Right lobe of liver (tissue), 4 donors: ENCODE measurements at regions not wholly inside any gene's neighbourhood (a gene's known extent, or its start where the extent isn't known, plus 50 kb on each side); places are given as distances from the start of the nearest gene placed in this dataset.

Source experiments
- CTCF ChIP-seq, 4 donors: fragments of 200-600 bp in 3 of 4; fragments of 450-650 bp in 1 of 4; IDR thresholded peaks; one replicate each; pipeline versions ENCODE4 v1.5.1 to v1.8.0; 2016 to 2022; ENCODE audit warnings: antibody characterized with exemption in 4 of 4, mild to moderate bottlenecking in 2 of 4
- POLR2A ChIP-seq: fragments of 450-650 bp; IDR thresholded peaks from one replicate; pipeline ENCODE4 v1.6.1; 2017; ENCODE audit warnings: antibody characterized with exemption, mild to moderate bottlenecking
- donor health status: DM: no; HTN: no; CAD: no.
- donor health status: DM: no; HTN: no; CAD: no.
- donor health status: DM: no; HTN: yes; CAD: no.

DNA sequence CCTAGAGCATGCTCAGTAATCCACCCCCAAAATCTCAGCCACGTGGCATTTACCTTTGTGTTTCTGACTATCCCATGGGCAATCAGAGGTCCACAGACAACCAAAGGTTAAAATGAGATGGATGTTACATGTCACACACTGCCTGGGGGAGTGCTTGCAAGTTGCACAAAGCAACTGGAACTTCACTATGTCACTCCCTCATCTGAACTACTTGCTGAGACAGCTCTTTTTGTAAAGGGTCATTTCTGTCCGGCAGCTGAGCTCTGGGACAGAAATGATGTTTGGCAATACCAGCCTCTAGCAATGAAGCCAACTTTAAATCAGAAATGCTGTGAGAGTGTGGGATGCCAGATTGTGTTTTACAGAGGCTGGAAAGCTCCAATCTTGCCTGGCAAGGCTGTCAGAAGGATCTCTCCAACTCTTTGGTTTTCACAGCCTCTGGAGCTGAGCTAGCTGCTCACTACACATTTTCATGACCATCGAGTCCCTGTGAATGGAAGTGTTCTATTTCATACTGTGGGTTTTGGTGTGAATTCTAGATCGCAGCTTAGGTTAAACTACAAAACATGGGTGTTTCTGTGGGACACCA, 66.3 kb upstream of the TMEM215 start:
- no peak for TF ChIP-seq CTCF (IDR thresholded peaks at IDR 0.05)
- no peak for TF ChIP-seq POLR2A
